ENCODE measurements at regions not wholly inside any gene's neighbourhood (a gene's known extent, or its start where the extent isn't known, plus 50 kb on each side); places are given as distances from the start of the nearest gene placed in this dataset.

- TF ChIP-seq TAF1 (IDR thresholded peaks at IDR 0.05; ENCODE audit: borderline replicate concordance, insufficient read depth, low read length) (no peak), POLR2AphosphoS5 (IDR thresholded peaks at IDR 0.05; ENCODE audit: low read depth, low read length) (no peak), REST (IDR thresholded peaks at IDR 0.05; ENCODE audit: insufficient read depth in 1 of 2, low read depth in 2 of 2, low read length in 2 of 2) (no peak), SIN3A (IDR thresholded peaks at IDR 0.05; ENCODE audit: borderline replicate concordance, insufficient read depth, low read length) (no peak), FOXP2 (optimal IDR thresholded peaks at IDR 0.05; ENCODE audit: borderline replicate concordance, extremely low read depth, extremely low read length, insufficient read depth) (no peak)
Observed at GRCh38 chr20:17036541-17036940, 190.3 kb upstream of the PCSK2 start.

Data from PFSK-1 (cell line).